Activated CD8-positive, alpha-beta memory T cell treated with anti-CD3 and anti-CD28 coated beads for 24 hours (primary cell): ENCODE measurements at regions not wholly inside any gene's neighbourhood (a gene's known extent, or its start where the extent isn't known, plus 50 kb on each side); places are given as distances from the start of the nearest gene placed in this dataset.

Experiments
- DNase-seq: peaks from one replicate; pipeline ENCODE4 v3.0.0-alpha.2; 2020

- DNase-seq: no peak
These were observed 176.1 kb downstream of the DAD1 start for GRCh38 chr14:22412926-22413411.

DNA sequence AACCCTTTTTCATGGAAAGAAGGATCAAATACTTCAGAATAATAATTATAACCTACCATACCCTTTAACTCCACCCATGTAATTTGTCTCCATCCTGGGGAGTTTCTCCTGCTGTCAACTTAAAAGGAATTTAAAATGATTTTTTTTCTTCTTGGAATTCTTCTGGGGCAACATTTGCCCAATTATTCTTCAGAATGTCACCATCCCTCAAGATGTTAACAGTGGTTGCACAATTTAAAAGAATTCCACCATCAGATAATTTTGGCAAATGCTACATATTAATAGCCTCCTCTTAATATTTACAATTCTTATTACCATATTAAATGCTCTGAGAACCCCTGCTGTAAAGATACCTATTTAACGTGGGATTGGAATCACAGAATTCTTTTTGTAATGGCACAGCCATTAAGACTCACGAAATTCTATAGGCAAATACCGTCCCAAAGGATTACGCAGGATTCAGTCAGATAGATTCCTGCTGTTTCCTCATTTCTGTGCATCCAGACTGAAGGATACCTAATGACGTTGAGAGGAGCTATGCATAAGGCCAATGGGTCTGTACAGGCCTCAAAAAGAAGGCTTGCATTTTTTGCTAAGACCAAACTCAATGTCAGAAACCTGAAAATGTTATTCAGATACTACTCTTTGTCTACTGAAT, 177.5 kb downstream of the DAD1 start:
- DNase-seq: no peak

GRCh38 chr14:22410497-22410896, 178.5 kb downstream of the DAD1 start:
- DNase-seq: no peak

GRCh38 chr14:22409006-22409405, 180.0 kb downstream of the DAD1 start:
- no peak for DNase-seq

- DNase-seq: no peak
These were observed 180.5 kb downstream of the DAD1 start for GRCh38 chr14:22408547-22408946.

GRCh38 chr14:22407033-22407432, 182.0 kb downstream of the DAD1 start:
- DNase-seq: no peak

GRCh38 chr14:22405201-22405600, 183.8 kb downstream of the DAD1 start:
- no peak for DNase-seq

- DNase-seq: no peak
These were observed 185.7 kb downstream of the DAD1 start for GRCh38 chr14:22403296-22403695.

- no peak for DNase-seq
These were observed 188.3 kb downstream of the DAD1 start for GRCh38 chr14:22400655-22401259.

GRCh38 chr14:22399776-22400175, 189.2 kb downstream of the DAD1 start:
- no peak for DNase-seq

DNA sequence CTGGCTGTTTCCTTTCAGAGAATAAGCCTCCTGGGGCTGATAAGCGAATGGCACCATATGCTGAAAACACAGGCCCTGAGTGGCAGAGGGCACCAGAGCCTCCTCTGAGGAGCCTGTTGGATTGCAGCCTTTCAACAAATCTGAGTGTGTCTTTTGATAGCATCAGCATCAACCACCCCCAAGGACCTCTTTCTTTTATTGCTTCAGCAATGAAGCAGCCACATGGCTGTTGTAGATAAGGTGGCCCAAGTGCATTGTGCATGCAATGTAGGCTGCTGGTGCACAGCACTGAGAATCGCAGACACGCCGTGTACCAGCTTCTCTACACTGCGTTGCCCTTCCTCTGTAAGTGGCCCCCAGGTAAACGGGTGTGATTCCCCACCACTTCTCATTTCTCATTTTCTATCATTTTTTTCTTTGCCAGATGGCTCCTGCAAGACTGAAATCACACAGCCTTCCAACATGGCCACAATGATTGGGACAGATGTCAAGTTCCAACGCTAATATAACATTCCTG, 191.7 kb downstream of the DAD1 start:
- DNase-seq: no peak

DNA sequence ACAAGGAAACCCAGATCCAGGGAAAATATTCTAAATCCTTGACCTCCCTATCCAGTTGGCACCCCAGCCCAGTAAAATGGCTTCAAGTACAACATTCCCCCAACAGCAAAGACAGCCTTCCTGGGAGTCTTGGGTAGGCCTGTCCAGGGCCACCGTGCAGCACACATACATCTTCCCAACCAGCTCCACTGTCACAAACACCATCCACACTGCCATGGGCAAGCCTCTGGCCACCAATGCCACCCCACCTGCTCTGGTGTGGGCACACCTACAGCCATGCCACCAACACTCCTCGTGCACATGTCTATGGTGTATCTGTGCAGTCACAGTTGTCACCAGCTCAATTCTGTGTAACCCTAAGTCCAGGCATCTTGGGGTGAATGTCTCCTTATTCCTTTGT, 193.2 kb downstream of the DAD1 start:
- no peak for DNase-seq

DNA sequence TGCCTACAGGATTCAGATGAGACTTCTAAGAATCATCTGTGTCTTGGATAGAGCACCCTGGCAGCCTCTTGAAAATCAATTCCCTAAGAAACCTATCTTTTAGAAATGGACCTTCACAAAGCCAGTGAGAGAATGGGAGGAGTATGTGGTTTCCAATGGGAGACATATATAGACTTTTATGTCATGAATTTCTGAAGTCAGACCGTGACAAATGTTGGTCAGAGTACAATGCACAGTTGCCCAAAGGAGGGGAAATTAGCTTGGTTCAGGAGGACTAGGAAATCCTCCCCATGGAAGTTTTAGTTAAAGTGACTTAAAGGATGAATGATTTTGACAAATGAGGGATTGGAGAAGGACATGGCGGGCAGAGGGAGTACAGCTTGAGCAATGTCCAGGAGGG, 194.4 kb downstream of the DAD1 start:
- DNase-seq: no peak

GRCh38 chr14:22393796-22394195, 195.2 kb downstream of the DAD1 start:
- DNase-seq: no peak

DNA sequence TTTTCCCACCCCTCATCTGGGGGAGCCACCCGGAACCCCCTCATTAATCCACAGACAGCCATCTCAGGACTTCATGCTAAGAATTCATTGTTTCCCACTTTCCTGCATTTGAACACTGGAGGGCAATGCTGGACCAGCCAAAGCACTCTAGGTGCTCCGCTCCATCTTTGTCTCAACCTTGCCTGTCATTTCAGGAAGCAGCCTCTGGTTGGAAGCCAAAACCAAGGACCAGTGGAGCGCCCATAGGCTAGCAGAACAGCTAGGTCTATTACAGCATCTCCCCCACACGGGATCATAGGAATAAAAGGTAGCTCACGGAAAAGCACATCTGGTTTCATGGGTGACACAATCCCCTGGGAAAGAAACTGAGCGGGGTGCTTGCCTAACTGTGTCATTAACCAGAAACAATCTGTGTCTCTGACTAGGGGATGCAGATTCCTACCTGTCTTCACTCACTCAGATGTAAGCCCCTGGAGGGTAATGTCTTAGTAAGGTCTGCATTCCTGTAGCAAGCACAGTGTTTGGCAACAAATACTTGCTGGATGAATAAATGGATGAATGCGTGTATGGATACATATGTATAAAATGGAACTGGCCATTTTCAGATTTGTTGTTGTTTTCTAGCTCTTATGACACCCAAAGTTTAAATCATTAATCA, 197.0 kb downstream of the DAD1 start:
- no peak for DNase-seq

DNA sequence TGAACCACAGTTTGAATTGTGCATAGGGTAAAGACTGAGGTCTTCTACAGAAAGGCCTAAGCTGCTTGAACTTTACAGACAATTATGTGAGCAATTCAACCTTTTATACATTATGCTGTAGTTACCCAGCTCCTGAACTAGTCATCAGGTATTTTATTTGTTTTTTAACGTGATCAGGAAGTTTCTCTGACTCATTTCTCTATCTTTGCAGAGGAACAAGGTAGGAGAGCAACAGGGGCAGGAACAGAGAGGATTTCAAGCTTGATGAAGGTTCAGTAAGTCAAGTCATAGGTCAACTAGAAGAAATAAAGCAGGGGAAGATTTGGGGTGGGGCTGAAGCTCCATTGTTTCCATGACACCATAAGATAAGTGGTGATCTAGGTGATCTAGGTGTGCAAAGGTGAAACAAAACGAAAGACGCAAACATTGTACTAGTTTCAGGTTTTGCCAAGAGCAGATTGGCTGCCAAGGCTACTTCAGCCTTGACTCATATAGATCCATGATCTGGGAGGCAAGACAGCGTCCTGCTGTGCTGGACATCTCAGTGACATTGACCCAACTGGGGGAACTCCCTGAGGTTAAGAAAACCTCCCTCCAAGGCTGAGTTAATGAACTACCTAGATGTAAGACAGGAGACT, 198.1 kb downstream of the DAD1 start:
- DNase-seq: no peak

DNA sequence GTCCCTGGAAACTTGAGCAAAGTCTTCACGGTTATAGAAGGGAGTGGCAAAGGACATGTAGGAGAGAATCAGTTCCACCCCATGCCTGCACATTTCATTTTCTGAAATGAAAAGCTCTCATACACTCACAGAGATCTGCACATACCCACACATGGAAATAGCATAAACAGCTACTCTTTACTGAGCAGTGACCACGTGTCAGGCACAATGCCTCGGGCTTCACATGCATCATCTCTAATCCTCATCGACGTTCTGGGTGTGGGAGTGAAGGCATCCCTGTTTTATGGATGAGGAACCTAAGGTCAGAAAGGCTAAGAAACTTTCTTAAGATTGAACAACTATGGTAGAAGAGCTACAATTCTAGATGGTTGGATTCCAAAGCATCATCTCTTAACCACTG, 198.8 kb downstream of the DAD1 start:
- DNase-seq: no peak

GRCh38 chr14:22388669-22389595, 200.1 kb downstream of the DAD1 start:
- no peak for DNase-seq

DNA sequence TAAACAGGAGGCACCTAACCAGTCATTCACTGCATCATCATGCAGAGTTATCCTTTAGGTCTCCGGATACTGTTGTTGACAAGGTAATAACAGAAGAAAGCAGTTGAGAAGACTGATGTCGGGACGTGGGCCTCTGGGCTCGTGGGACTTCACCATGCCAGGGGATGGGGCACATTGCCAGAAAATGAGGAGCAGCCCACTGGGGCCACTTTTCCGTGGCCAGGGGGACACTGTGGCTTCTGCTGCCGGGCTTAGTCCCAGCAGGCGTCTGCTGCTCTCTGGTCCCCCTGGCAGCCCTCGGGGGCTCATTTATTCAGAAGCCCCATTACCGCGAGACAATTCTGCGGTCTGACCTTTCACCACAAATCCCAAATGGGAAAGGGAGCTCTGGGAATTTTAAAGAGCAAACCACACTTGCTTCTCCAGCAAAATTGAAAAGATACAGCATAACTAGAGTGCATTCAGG, 201.2 kb downstream of the DAD1 start:
- no peak for DNase-seq

GRCh38 chr14:22386924-22387775, 201.9 kb downstream of the DAD1 start:
- DNase-seq: no peak

DNA sequence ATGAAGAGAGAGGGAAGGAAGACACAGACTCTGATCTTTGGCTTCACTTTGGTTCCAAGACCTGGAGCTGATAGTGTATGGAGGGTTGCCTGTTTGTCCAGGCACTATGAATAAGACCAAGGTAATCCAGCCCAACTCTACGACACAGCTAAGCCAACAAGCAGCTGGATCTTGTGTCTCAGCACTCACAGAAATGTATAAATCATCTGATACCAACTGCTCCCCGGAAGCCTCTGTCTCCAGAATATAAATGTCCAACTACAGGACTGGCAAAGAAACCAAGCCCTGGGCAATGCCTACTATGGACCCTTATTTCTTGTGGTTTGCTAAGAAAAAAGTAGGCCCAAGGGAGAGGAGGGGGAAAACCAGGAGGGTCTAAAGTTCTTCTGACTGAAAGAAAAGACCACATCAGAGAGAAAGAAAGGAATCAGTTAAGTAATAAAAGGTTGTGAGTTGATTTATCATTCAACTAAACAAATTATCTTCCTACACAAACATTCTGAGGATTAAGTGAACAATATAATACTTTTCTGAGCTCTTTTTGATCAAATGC, 204.0 kb downstream of the DAD1 start:
- no peak for DNase-seq
